ENCODE measurements at regions not wholly inside any gene's neighbourhood (a gene's known extent, or its start where the extent isn't known, plus 50 kb on each side); places are given as distances from the start of the nearest gene placed in this dataset.

DNA sequence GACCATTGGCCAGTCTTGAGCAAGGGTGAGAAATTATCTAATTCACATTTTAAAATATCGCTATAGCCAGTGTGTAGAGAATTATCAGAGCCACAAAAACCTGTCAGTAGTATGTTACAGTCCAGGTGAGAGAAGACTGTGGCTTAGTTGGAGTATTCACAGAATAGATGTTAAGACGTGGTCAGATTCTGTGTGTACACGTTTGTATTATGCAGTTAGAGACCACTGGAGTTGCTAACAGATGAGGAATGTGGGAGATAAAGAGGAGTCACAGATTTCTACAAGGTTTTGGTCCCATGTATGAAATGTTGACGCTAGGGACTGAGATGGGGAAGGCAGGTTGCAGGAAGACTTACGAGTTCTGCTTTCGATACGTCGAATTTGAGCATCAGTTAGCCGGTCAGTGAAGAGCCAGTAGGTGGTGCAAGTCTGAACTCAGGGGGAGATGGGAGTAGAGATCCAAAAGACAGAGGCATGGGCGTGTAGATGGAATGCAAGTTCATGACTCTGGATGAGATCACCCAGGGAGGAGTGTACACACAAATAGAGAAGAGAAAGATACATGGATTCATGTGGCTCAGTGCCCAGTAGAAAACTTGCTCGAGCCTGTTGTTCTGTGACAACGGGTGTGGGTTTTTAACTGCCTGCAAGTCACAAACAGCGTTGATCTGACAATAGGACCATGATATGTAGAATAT, 114.8 kb upstream of the FLRT2 start:
- TF ChIP-seq ZFX (IDR thresholded peaks at IDR 0.05; ENCODE audit: borderline replicate concordance) (no peak), CTCF (IDR thresholded peaks at IDR 0.05) (peak; percentile 15; the same call in 1 of the 2 replicates)

Measured in 22Rv1 (cell line).